Neuronal stem cell (in vitro differentiated cells): ENCODE measurements at regions not wholly inside any gene's neighbourhood (a gene's known extent, or its start where the extent isn't known, plus 50 kb on each side); places are given as distances from the start of the nearest gene placed in this dataset.

Source experiments
- DNase-seq: peaks from one replicate; pipeline ENCODE4 v3.0.0-alpha.2; 2013; ENCODE audit warnings: low spot score
- H2AFZ ChIP-seq: one replicate; pipeline ENCODE4 v1.6.1; 2013; ENCODE audit warnings: mild to moderate bottlenecking, low read length, inconsistent platforms
- H2AK5ac ChIP-seq: 2 replicates; pipeline ENCODE4 v1.6.1; 2013; ENCODE audit warnings: low read depth, mild to moderate bottlenecking, inconsistent platforms, low read length, moderate library complexity, mixed read lengths
- H2BK120ac ChIP-seq: 2 replicates; pipeline ENCODE4 v1.6.1; 2013; ENCODE audit warnings: low read depth, mild to moderate bottlenecking, inconsistent platforms, low read length, moderate library complexity, mixed read lengths
- H2BK12ac ChIP-seq: one replicate; pipeline ENCODE4 v1.6.1; 2013; ENCODE audit warnings: low read length, inconsistent platforms
- H2BK15ac ChIP-seq: 2 replicates; pipeline ENCODE4 v1.6.1; 2013; ENCODE audit warnings: mild to moderate bottlenecking, low read length, inconsistent platforms, mixed read lengths
- H2BK5ac ChIP-seq: one replicate; pipeline ENCODE4 v1.6.1; 2013; ENCODE audit warnings: inconsistent platforms, mild to moderate bottlenecking, low read length, moderate library complexity
- H3K14ac ChIP-seq: one replicate; pipeline ENCODE4 v1.6.1; 2013; ENCODE audit warnings: low read length, inconsistent platforms
- H3K18ac ChIP-seq: 2 replicates; pipeline ENCODE4 v1.6.1; 2013; ENCODE audit warnings: low read length, inconsistent platforms
- H3K23ac ChIP-seq: 2 replicates; pipeline ENCODE4 v1.6.1; 2013; ENCODE audit warnings: low read depth, mild to moderate bottlenecking, mixed read lengths, low read length, inconsistent platforms; ENCODE audit not compliant: poor library complexity
- H3K27ac ChIP-seq: replicated peaks from 3 replicates; pipeline ENCODE4 v1.5.1; 2013; ENCODE audit warnings: low read length, inconsistent platforms
- H3K27me3 ChIP-seq, 3 experiments: 2 replicates each; pipeline ENCODE4 v1.6.1; 2013; ENCODE audit warnings: low read length in 3 of 3, mild to moderate bottlenecking in 2 of 3, inconsistent platforms in 1 of 3, low read depth in 1 of 3, mixed read lengths in 1 of 3, moderate library complexity in 1 of 3; ENCODE audit not compliant: control insufficient read depth in 3 of 3, insufficient read depth in 3 of 3
- H3K36me3 ChIP-seq, 2 donors: replicated peaks in 1 of 2; 2 replicates each; pipeline ENCODE4 v1.6.1; 2013; ENCODE audit warnings: low read length in 2 of 2; ENCODE audit not compliant: control insufficient read depth in 2 of 2, insufficient read depth in 2 of 2
- H3K4ac ChIP-seq: 2 replicates; pipeline ENCODE4 v1.6.1; 2013; ENCODE audit warnings: inconsistent platforms, mild to moderate bottlenecking, low read length, moderate library complexity
- H3K4me1 ChIP-seq, 2 donors: 1 replicate in 1 of 2; 2 replicates in 1 of 2; pipeline ENCODE4 v1.6.1; 2013; ENCODE audit warnings: low read length in 2 of 2, low read depth in 1 of 2; ENCODE audit not compliant: control insufficient read depth in 2 of 2, insufficient read depth in 1 of 2
- H3K4me2 ChIP-seq: one replicate; pipeline ENCODE4 v1.6.1; 2013; ENCODE audit warnings: mild to moderate bottlenecking, low read length, inconsistent platforms; ENCODE audit not compliant: insufficient read depth, poor library complexity, severe bottlenecking
- H3K4me3 ChIP-seq, 2 donors: 2 replicates each; pipeline ENCODE4 v1.5.1; 2013; ENCODE audit warnings: low read length in 2 of 2, mild to moderate bottlenecking in 2 of 2, inconsistent platforms in 1 of 2, moderate library complexity in 1 of 2
- H3K79me1 ChIP-seq: one replicate; pipeline ENCODE4 v1.6.1; 2013; ENCODE audit warnings: low read depth, mild to moderate bottlenecking, inconsistent platforms, low read length, moderate library complexity
- H3K9ac ChIP-seq: one replicate; pipeline ENCODE4 v1.6.1; 2013; ENCODE audit warnings: mild to moderate bottlenecking, low read depth, low read length, inconsistent platforms; ENCODE audit not compliant: poor library complexity
- H3K9me3 ChIP-seq, 2 donors: replicated peaks in 1 of 2; 2 replicates each; pipeline versions ENCODE3 to v1.6.1; 2013; ENCODE audit warnings: low read length in 2 of 2, mild to moderate bottlenecking in 2 of 2, inconsistent platforms in 1 of 2, low read depth in 1 of 2, mixed read lengths in 1 of 2, moderate library complexity in 1 of 2; ENCODE audit not compliant: control insufficient read depth in 2 of 2, insufficient read depth in 1 of 2
- H4K8ac ChIP-seq: one replicate; pipeline ENCODE4 v1.6.1; 2013; ENCODE audit warnings: low read depth, mild to moderate bottlenecking, inconsistent platforms, low read length, moderate library complexity
- H4K91ac ChIP-seq: one replicate; pipeline ENCODE4 v1.6.1; 2013; ENCODE audit warnings: low read length, low read depth, mild to moderate bottlenecking, inconsistent platforms; ENCODE audit not compliant: poor library complexity
- WGBS, 2 donors: extraction: QIAGEN DNeasy Blood & Tissue Kit; methylation state at CpG; one replicate each; pipeline ENCODE4 v1.1.7; 2013; ENCODE audit warnings: missing lambda C conversion rate in 2 of 2, mixed read lengths in 1 of 2; ENCODE audit not compliant: insufficient read length in 2 of 2, insufficient replicate concordance in 1 of 2; ENCODE audit errors: extremely low coverage in 2 of 2; 5-methylcytosine and 5-hydroxymethylcytosine counted together

DNA sequence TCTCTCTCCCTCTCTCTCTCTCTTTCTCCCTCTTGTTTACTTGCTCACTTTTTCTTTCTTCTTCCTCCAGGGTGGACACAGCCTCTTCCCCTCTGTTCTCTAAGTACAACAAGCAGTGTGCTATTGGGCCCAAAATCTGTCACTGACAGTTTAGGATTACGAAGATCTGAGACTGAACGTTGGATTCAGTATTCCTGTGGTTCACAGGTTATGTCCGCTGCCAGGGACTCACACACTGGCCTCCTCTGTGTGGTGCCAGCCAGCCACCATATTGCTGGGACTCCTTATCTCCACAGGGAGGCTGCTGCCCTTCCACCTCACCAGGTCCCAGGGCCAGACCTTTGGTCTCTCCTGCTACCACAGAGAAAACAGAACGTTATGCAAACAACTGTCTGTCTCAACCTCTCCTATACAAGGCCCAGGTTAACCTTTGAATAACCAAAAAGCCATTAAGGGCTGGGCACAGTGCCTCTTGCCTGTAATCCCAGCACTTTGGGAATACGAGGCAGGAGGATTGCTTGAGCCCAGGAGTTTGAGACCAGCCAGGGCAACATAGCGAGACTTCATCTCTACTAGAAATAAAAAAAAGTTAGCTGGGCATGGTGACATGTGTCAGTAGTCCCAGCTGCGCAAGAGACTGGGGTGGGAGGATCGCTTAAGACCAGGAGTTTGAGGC, 171.9 kb upstream of the RAB4A start:
- H3K18ac ChIP-seq: peak overlapping the region; percentile 85
- H3K27ac ChIP-seq: no peak overlapping the region
- no peak overlapping the region for H2BK12ac ChIP-seq
- peak overlapping the region; percentile 40 for H2BK5ac ChIP-seq
- no peak overlapping the region for H4K8ac ChIP-seq
- H3K36me3 ChIP-seq: no peaks in the 10 kb centered on the region
- H2BK120ac ChIP-seq: no peak overlapping the region
- no CpG with 5 or more reads among the region's 8 CpGs for WGBS, 2 donors
- H2AFZ ChIP-seq: no peak overlapping the region
- H3K14ac ChIP-seq: no peak overlapping the region
- H2BK15ac ChIP-seq: no peak overlapping the region
- H4K91ac ChIP-seq: no peak overlapping the region
- no peaks in the 10 kb centered on the region for H3K27me3 ChIP-seq
- no peak overlapping the region for H3K9ac ChIP-seq
- DNase-seq: no peak
- H3K4me1 ChIP-seq: peaks cover 0 to 2% of the 10 kb centered on the region in 2 donors
- no peaks in the 10 kb centered on the region for H3K79me1 ChIP-seq
- no peak overlapping the region for H3K4me2 ChIP-seq
- H2AK5ac ChIP-seq: no peak overlapping the region
- H3K9me3 ChIP-seq: peaks cover 0 to 4% of the 10 kb centered on the region in 2 donors
- H3K4me3 ChIP-seq: no peak overlapping the region
- no peak overlapping the region for H3K23ac ChIP-seq
- H3K4ac ChIP-seq: no peak overlapping the region

DNA sequence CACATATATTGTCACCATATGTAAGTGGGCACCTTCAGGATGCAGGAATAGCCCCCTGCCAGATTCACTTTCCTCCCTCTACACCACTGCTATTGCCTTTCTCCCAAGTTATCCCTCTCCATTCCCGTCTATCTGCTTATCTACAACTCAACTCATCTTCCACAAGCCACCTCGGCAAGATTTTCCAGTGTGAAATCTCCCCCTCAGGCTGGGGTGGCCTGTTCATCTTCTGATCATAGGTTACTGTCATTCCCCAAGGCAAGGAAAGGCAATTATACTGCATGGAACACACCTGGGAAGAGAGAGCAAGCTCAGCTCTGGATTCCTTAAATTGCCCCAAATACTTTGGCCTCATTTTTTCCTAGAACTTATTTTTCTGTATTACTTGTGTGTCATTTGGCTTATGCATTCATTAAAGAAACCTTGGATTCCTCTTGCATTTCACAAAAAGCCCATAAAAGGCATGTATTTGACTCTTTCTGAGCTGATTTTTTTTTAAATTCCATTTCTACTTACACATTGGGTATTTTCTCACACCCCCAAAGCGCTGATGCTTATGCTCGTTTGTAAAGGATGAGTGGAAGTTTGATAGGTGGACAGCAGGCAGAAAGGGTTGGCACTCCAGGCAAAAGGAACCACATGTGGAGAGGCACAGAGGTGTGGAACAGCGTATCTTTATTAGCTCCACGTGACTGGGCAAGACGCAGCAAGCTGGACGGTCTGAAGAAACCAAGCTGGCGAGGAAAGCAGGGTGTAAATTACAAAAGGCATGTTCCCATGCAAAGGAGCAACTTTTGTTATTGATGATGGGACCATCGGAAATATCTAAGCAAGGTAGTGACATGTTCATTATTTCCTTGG, 169.7 kb upstream of the RAB4A start:
- Histone ChIP-seq H3K27ac (no peak overlapping the region), H3K79me1 (no peaks in the 10 kb centered on the region), H4K91ac (no peak overlapping the region), H2BK120ac (no peak overlapping the region), H2BK12ac (no peak overlapping the region), H2BK15ac (no peak overlapping the region), H3K9me3 (no peaks in the 10 kb centered on the region), H3K9ac (no peak overlapping the region), H3K4me3 (no peak overlapping the region), H4K8ac (no peak overlapping the region), H3K27me3 (peaks cover 0 to 4% (median 0%) of the 10 kb centered on the region in 3 experiments), H3K4ac (no peak overlapping the region), H3K36me3 (no peaks in the 10 kb centered on the region), H2AFZ (no peak overlapping the region), H3K4me1 (peaks cover 0 to 2% of the 10 kb centered on the region in 2 donors), H3K14ac (no peak overlapping the region), H3K18ac (no peak overlapping the region), H2AK5ac (no peak overlapping the region), H3K4me2 (no peak overlapping the region), H3K23ac (no peak overlapping the region), H2BK5ac (no peak overlapping the region)
- WGBS, 2 donors: no CpG with 5 or more reads among the region's 10 CpGs
- DNase-seq: no peak

DNA sequence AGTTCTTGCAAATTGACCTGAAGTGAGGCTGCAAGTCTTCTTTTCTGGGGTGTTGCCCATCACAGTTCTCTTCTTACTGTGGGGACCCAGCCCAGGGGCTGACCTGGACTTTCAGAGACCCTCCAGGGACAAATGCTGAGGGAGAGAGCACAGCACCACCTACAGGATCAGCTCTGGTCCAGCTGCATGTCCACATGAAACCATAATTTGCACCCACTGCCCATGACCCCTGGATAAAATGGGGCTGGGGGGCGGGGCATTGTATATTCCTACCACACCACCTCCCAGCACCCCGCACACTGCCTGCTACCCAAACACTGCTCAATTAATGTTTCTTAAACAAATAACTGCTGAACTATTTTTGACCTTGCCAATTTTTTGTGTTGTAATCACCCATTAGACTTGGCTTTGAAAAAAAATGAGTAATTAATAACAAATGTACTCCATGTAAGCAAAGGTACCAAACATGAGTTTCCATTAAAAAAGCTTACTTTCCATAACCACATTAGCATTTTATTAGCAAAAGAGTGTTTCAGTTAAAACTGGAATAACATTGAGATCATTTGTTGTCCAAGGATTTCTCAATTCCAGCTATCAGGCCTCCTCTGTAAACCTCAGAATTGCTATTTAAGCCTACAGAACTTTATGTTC, 168.0 kb upstream of the RAB4A start:
- no peak for DNase-seq
- no peak overlapping the region for H2BK120ac ChIP-seq
- H4K91ac ChIP-seq: no peak overlapping the region
- no peak overlapping the region for H3K27ac ChIP-seq
- H2AK5ac ChIP-seq: no peak overlapping the region
- no peak overlapping the region for H3K14ac ChIP-seq
- H2AFZ ChIP-seq: no peak overlapping the region
- H3K4ac ChIP-seq: no peak overlapping the region
- H4K8ac ChIP-seq: no peak overlapping the region
- H3K4me2 ChIP-seq: no peak overlapping the region
- no peak overlapping the region for H3K4me3 ChIP-seq
- H3K23ac ChIP-seq: no peak overlapping the region
- WGBS, 2 donors: no CpG with 5 or more reads among the region's 2 CpGs
- no peak overlapping the region for H2BK12ac ChIP-seq
- H3K4me1 ChIP-seq: peaks cover 0 to 2% of the 10 kb centered on the region in 2 donors
- peaks cover 0 to 4% (median 0%) of the 10 kb centered on the region in 3 experiments for H3K27me3 ChIP-seq
- H3K9ac ChIP-seq: no peak overlapping the region
- H3K18ac ChIP-seq: no peak overlapping the region
- H3K9me3 ChIP-seq: no peaks in the 10 kb centered on the region
- H2BK15ac ChIP-seq: no peak overlapping the region
- H3K36me3 ChIP-seq: no peaks in the 10 kb centered on the region
- H2BK5ac ChIP-seq: no peak overlapping the region
- H3K79me1 ChIP-seq: no peaks in the 10 kb centered on the region

DNA sequence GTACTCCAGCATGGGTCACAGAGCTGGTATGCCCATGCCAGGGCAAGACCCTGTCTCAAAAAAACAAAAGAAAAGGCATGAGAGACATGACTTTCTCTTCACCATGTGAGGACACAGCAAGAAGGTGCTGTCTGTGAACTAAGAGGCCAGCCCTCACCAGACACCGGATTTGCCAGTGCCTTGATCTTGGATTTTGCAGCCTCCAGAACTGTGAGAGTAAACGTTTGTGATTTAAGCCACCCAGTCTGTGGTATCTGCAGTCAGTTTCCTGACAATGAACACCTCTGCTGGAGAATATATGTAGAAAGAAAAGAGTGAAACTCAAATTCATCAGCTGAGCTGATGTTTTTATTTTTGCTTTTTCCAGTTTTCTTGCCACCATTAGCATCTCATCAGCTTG, 166.3 kb upstream of the RAB4A start:
- Histone ChIP-seq H2BK5ac (no peak overlapping the region), H3K9ac (no peak overlapping the region)
- no CpG with 5 or more reads among the region's 2 CpGs for WGBS, 2 donors

More for the DNA sequence above, 166.3 kb upstream of the RAB4A start:
- H3K4me2 ChIP-seq: no peak overlapping the region
- DNase-seq: no peak
- H3K18ac ChIP-seq: no peak overlapping the region
- no peak overlapping the region for H3K4me3 ChIP-seq
- no peaks in the 10 kb centered on the region for H3K36me3 ChIP-seq
- H4K8ac ChIP-seq: no peak overlapping the region
- H3K79me1 ChIP-seq: no peaks in the 10 kb centered on the region
- H3K23ac ChIP-seq: no peak overlapping the region
- no peak overlapping the region for H2BK120ac ChIP-seq
- H3K27ac ChIP-seq: no peak overlapping the region
- H3K9me3 ChIP-seq: no peaks in the 10 kb centered on the region
- no peak overlapping the region for H2AFZ ChIP-seq
- H3K4me1 ChIP-seq: peaks cover 0 to 12% of the 10 kb centered on the region in 2 donors
- H4K91ac ChIP-seq: no peak overlapping the region
- H2BK15ac ChIP-seq: no peak overlapping the region
- no peak overlapping the region for H3K14ac ChIP-seq
- H2AK5ac ChIP-seq: peak overlapping the region; percentile 47
- H3K27me3 ChIP-seq: peaks cover 0 to 4% (median 0%) of the 10 kb centered on the region in 3 experiments
- H2BK12ac ChIP-seq: no peak overlapping the region
- H3K4ac ChIP-seq: no peak overlapping the region
